ENCODE measurements at regions not wholly inside any gene's neighbourhood (a gene's known extent, or its start where the extent isn't known, plus 50 kb on each side); places are given as distances from the start of the nearest gene placed in this dataset.

- TF ChIP-seq CTCF (IDR thresholded peaks at IDR 0.05) (no peak), POLR2A (IDR thresholded peaks at IDR 0.05) (no peak), POLR2AphosphoS5 (IDR thresholded peaks at IDR 0.05) (no peak)
These were observed 60.5 kb upstream of the COL13A1 start for GRCh38 chr10:69741252-69741651.
